DOHH2 (cell line): ENCODE measurements at regions not wholly inside any gene's neighbourhood (a gene's known extent, or its start where the extent isn't known, plus 50 kb on each side); places are given as distances from the start of the nearest gene placed in this dataset.

Experiments used
- H3F3A ChIP-seq: fragments of 200-600 bp; sonication (generic), shearing (Covaris generic); 2 replicates; pipeline ENCODE4 v1.6.0; 2016; ENCODE audit warnings: antibody characterized with exemption, mild to moderate bottlenecking; ENCODE audit not compliant: control insufficient read depth, insufficient read depth
- H3K27ac ChIP-seq: fragments of 200-600 bp; sonication (generic); 2 replicates; pipeline ENCODE4 v1.5.1; 2014; ENCODE audit warnings: low read depth, mild to moderate bottlenecking, low read length, moderate library complexity
- H3K27me3 ChIP-seq: fragments of 200-600 bp; sonication (generic); 2 replicates; pipeline ENCODE4 v1.6.1; 2014; ENCODE audit warnings: mild to moderate bottlenecking, low read length, mixed read lengths; ENCODE audit not compliant: control insufficient read depth
- H3K36me3 ChIP-seq: fragments of 200-600 bp; sonication (generic); 2 replicates; pipeline ENCODE4 v1.6.1; 2014; ENCODE audit warnings: mild to moderate bottlenecking, low read length, moderate library complexity, mixed read lengths; ENCODE audit not compliant: control insufficient read depth
- H3K4me1 ChIP-seq: fragments of 200-600 bp; sonication (generic); 2 replicates; pipeline ENCODE4 v1.6.1; 2014; ENCODE audit warnings: mild to moderate bottlenecking, low read length, mixed read lengths; ENCODE audit not compliant: control insufficient read depth
- H3K4me2 ChIP-seq: fragments of 200-600 bp; sonication (generic); 2 replicates; pipeline ENCODE4 v1.6.0; 2014; ENCODE audit warnings: mild to moderate bottlenecking, low read length, moderate library complexity
- H3K4me3 ChIP-seq: fragments of 200-600 bp; sonication (generic); 2 replicates; pipeline ENCODE4 v1.5.1; 2014; ENCODE audit warnings: mild to moderate bottlenecking, low read length, mixed read lengths
- H3K79me2 ChIP-seq: fragments of 200-600 bp; sonication (generic); 2 replicates; pipeline ENCODE4 v1.6.1; 2014; ENCODE audit warnings: mild to moderate bottlenecking, low read length, mixed read lengths; ENCODE audit not compliant: control insufficient read depth
- H3K9me2 ChIP-seq: fragments of 200-600 bp; sonication (generic); replicated peaks from 2 replicates; pipeline ENCODE4 v1.6.1; 2014; ENCODE audit warnings: mild to moderate bottlenecking, low read length, mixed read lengths; ENCODE audit not compliant: control insufficient read depth
- H3K9me3 ChIP-seq: fragments of 200-600 bp; sonication (generic); 2 replicates; pipeline ENCODE4 v1.6.1; 2014; ENCODE audit warnings: antibody characterized with exemption, low read length, mixed read lengths; ENCODE audit not compliant: control insufficient read depth, insufficient read depth
- H4K20me1 ChIP-seq: fragments of 200-600 bp; sonication (generic); 2 replicates; pipeline ENCODE4 v1.6.0; 2014; ENCODE audit warnings: low read depth, mild to moderate bottlenecking, antibody characterized with exemption, low read length, moderate library complexity; ENCODE audit not compliant: control insufficient read depth, insufficient read depth
- CTCF ChIP-seq: fragments of 200-600 bp; sonication (generic); IDR thresholded peaks from one replicate; pipeline ENCODE4 v1.5.1; 2014; ENCODE audit warnings: antibody characterized with exemption, mild to moderate bottlenecking, low read depth, low read length; ENCODE audit not compliant: poor library complexity, severe bottlenecking
- EZH2phosphoT487 ChIP-seq: fragments of 200-600 bp; sonication (generic); IDR thresholded peaks from 2 replicates; pipeline ENCODE4 v1.6.1; 2017; ENCODE audit warnings: borderline replicate concordance, mild to moderate bottlenecking, antibody characterized with exemption, low read length, moderate library complexity, mixed read lengths

DNA sequence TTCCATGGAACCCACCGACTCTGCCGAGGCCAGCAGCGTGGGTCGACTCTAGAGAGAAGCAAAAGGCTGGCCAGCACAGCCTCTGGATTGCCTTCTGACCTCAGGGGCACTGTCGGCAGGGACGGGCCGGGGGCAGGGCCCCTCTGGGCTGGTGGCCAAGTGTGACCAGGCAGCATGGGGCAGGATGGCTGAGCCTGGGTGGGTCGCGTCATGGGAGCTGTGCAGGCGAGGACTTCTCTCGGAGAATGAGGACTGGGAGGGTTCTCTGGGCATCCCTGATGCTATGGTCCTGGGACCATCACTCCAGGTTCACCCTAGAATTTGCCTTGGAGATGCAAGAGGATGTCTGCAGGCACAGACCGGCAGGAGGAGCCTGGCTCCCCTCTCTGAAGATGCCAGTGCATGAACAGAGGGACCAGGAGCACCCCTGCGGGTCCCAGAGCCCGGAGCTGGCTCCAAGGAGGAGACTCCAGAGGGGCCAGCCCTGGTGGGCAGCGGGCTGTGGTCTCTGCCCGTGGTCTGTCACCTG lies 289.2 kb downstream of the NDUFA10 start:
- Histone ChIP-seq H3K4me2 (no peak overlapping the region), H3F3A (no peaks in the 10 kb centered on the region), H3K27ac (no peak overlapping the region), H3K9me3 (no peaks in the 10 kb centered on the region; the same call in 1 of the 2 replicates), H3K79me2 (no peaks in the 10 kb centered on the region), H3K27me3 (no peaks in the 10 kb centered on the region), H4K20me1 (no peaks in the 10 kb centered on the region), H3K4me3 (no peak overlapping the region), H3K9me2 (no peaks in the 10 kb centered on the region), H3K4me1 (no peaks in the 10 kb centered on the region), H3K36me3 (no peaks in the 10 kb centered on the region)
- TF ChIP-seq CTCF: no peak

DNA sequence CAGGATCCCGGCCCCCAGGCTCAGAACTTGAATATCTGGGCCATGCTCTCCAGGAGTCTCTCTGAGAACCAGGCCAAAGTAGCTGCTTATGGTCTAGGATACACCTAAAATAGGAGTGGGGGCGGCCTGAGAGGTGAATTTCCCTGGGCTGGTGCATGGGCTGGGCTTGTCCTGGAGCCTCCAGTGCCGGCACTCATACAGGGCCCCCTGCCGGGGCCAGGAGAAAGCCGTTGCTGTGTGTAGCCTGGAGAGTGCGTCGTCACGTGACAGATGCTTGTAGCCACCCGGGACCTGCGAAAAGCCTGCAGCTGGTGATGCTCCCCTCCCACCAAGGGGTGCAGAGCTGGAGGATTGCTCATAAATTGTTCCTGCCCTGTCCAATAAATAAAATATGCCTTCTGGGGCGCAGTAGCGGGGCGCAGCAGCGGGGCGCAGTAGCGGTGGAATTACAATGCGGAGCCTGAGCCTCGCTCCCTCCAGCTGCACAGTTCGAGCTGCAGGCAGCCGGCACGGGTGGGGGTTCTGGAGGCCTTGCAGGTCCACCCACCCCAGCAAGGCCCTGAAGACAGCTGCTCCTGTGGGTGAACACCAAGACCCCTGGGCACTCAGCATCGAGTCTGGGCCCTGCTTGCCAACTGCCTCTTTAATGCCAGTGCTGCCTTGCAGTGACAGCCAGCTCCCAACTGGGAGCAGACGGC lies 289.9 kb downstream of the NDUFA10 start:
- Histone ChIP-seq H3K79me2 (no peaks in the 10 kb centered on the region), H4K20me1 (no peaks in the 10 kb centered on the region), H3F3A (no peaks in the 10 kb centered on the region), H3K9me2 (no peaks in the 10 kb centered on the region), H3K4me3 (no peak overlapping the region), H3K36me3 (no peaks in the 10 kb centered on the region), H3K4me2 (no peak overlapping the region), H3K27me3 (no peaks in the 10 kb centered on the region), H3K27ac (no peak overlapping the region), H3K9me3 (no peaks in the 10 kb centered on the region; the same call in 1 of the 2 replicates), H3K4me1 (no peaks in the 10 kb centered on the region)
- TF ChIP-seq EZH2phosphoT487 (no peak), CTCF (no peak)

GRCh38 chr2:239734436-239735005 lies 290.6 kb downstream of the NDUFA10 start:
- Histone ChIP-seq H3K27me3 (no peaks in the 10 kb centered on the region), H4K20me1 (no peaks in the 10 kb centered on the region), H3K79me2 (no peaks in the 10 kb centered on the region), H3K4me3 (no peak overlapping the region), H3K36me3 (no peaks in the 10 kb centered on the region), H3K27ac (no peak overlapping the region), H3K9me2 (no peaks in the 10 kb centered on the region), H3K4me2 (no peak overlapping the region), H3K4me1 (no peaks in the 10 kb centered on the region), H3F3A (no peaks in the 10 kb centered on the region), H3K9me3 (no peaks in the 10 kb centered on the region; the same call in 1 of the 2 replicates)
- TF ChIP-seq EZH2phosphoT487: no peak
- TF ChIP-seq CTCF: no peak
